CD4-positive, alpha-beta T cell treated with Interleukin-10 for 1 hour (primary cell): ENCODE measurements at regions not wholly inside any gene's neighbourhood (a gene's known extent, or its start where the extent isn't known, plus 50 kb on each side); places are given as distances from the start of the nearest gene placed in this dataset.

Experiments used
- DNase-seq: peaks from one replicate; pipeline ENCODE4 v3.0.0-alpha.2; 2020

GRCh38 chr18:40582105-40582504 lies 1372.9 kb upstream of the PIK3C3 start:
- DNase-seq: no peak

GRCh38 chr18:40577981-40578365 lies 1377.1 kb upstream of the PIK3C3 start:
- no peak for DNase-seq

GRCh38 chr18:40577239-40577980 lies 1377.6 kb upstream of the PIK3C3 start:
- DNase-seq: no peak

- DNase-seq: no peak
These were observed 1378.4 kb upstream of the PIK3C3 start for GRCh38 chr18:40576507-40577115.

- DNase-seq: no peak
These were observed 1384.4 kb upstream of the PIK3C3 start for GRCh38 chr18:40570615-40571014.

GRCh38 chr18:40569605-40570004 lies 1385.4 kb upstream of the PIK3C3 start:
- no peak for DNase-seq

- DNase-seq: no peak
These were observed 1388.6 kb upstream of the PIK3C3 start for GRCh38 chr18:40566510-40566844.

GRCh38 chr18:40565805-40566509 lies 1389.1 kb upstream of the PIK3C3 start:
- DNase-seq: no peak

- DNase-seq: no peak
These were observed 1395.5 kb upstream of the PIK3C3 start for GRCh38 chr18:40559556-40559955.

GRCh38 chr18:40558706-40559392 lies 1396.2 kb upstream of the PIK3C3 start:
- DNase-seq: no peak

GRCh38 chr18:40555914-40556313 lies 1399.1 kb upstream of the PIK3C3 start:
- DNase-seq: no peak

- DNase-seq: no peak
These were observed 1402.0 kb upstream of the PIK3C3 start for GRCh38 chr18:40553029-40553428.

- no peak for DNase-seq
These were observed 1408.2 kb upstream of the PIK3C3 start for GRCh38 chr18:40546875-40547274.

- DNase-seq: no peak
These were observed 1420.3 kb upstream of the PIK3C3 start for GRCh38 chr18:40534723-40535122.

GRCh38 chr18:40532046-40532445 lies 1423.0 kb upstream of the PIK3C3 start:
- DNase-seq: no peak

- no peak for DNase-seq
These were observed 1424.0 kb upstream of the PIK3C3 start for GRCh38 chr18:40531051-40531450.

- DNase-seq: no peak
These were observed 1425.6 kb upstream of the PIK3C3 start for GRCh38 chr18:40529478-40529877.

GRCh38 chr18:40524881-40525280 lies 1430.2 kb upstream of the PIK3C3 start:
- no peak for DNase-seq

- no peak for DNase-seq
These were observed 1431.7 kb upstream of the PIK3C3 start for GRCh38 chr18:40523287-40523686.

GRCh38 chr18:40501026-40501425 lies 1454.0 kb upstream of the PIK3C3 start:
- no peak for DNase-seq

- DNase-seq: no peak
These were observed 1460.4 kb upstream of the PIK3C3 start for GRCh38 chr18:40494603-40495002.

GRCh38 chr18:40493316-40493715 lies 1461.7 kb upstream of the PIK3C3 start:
- DNase-seq: no peak

GRCh38 chr18:40489301-40489700 lies 1465.7 kb upstream of the PIK3C3 start:
- DNase-seq: no peak

GRCh38 chr18:40485318-40485717 lies 1469.7 kb upstream of the PIK3C3 start:
- no peak for DNase-seq
